PFSK-1 (cell line): ENCODE measurements at regions not wholly inside any gene's neighbourhood (a gene's known extent, or its start where the extent isn't known, plus 50 kb on each side); places are given as distances from the start of the nearest gene placed in this dataset.

Experiments used
- FOXP2 ChIP-seq: optimal IDR thresholded peaks from 2 replicates; pipeline ENCODE3; 2011; ENCODE audit warnings: borderline replicate concordance, control low read depth, inconsistent platforms; ENCODE audit not compliant: insufficient read depth; ENCODE audit errors: extremely low read length, extremely low read depth
- POLR2AphosphoS5 ChIP-seq: IDR thresholded peaks from 2 replicates; pipeline ENCODE4 v1.6.1; 2012; ENCODE audit warnings: low read depth, mild to moderate bottlenecking, control low read depth, low read length, moderate library complexity
- SIN3A ChIP-seq: IDR thresholded peaks from 2 replicates; pipeline ENCODE4 v1.6.1; 2012; ENCODE audit warnings: mild to moderate bottlenecking, low read length, moderate library complexity, borderline replicate concordance; ENCODE audit not compliant: insufficient read depth
- TAF1 ChIP-seq: IDR thresholded peaks from 2 replicates; pipeline ENCODE4 v1.6.1; 2012; ENCODE audit warnings: low read length, control low read depth, borderline replicate concordance; ENCODE audit not compliant: insufficient read depth
- TF ChIP-seq, protein P1 (sequence below), 2 experiments: IDR thresholded peaks; 2 replicates each; pipeline versions ENCODE4 v1.6.1 to v1.8.0; 2011 to 2012; ENCODE audit warnings: low read depth in 2 of 2, low read length in 2 of 2, control low read depth in 1 of 2, inconsistent platforms in 1 of 2, mild to moderate bottlenecking in 1 of 2, moderate library complexity in 1 of 2; ENCODE audit not compliant: insufficient read depth in 1 of 2

GRCh38 chr5:29161399-29162291 is 2031.8 kb upstream of the CDH6 start:
- TF ChIP-seq SIN3A (no peak), TAF1 (no peak), FOXP2 (no peak), POLR2AphosphoS5 (no peak)
- TF ChIP-seq, protein P1, sequence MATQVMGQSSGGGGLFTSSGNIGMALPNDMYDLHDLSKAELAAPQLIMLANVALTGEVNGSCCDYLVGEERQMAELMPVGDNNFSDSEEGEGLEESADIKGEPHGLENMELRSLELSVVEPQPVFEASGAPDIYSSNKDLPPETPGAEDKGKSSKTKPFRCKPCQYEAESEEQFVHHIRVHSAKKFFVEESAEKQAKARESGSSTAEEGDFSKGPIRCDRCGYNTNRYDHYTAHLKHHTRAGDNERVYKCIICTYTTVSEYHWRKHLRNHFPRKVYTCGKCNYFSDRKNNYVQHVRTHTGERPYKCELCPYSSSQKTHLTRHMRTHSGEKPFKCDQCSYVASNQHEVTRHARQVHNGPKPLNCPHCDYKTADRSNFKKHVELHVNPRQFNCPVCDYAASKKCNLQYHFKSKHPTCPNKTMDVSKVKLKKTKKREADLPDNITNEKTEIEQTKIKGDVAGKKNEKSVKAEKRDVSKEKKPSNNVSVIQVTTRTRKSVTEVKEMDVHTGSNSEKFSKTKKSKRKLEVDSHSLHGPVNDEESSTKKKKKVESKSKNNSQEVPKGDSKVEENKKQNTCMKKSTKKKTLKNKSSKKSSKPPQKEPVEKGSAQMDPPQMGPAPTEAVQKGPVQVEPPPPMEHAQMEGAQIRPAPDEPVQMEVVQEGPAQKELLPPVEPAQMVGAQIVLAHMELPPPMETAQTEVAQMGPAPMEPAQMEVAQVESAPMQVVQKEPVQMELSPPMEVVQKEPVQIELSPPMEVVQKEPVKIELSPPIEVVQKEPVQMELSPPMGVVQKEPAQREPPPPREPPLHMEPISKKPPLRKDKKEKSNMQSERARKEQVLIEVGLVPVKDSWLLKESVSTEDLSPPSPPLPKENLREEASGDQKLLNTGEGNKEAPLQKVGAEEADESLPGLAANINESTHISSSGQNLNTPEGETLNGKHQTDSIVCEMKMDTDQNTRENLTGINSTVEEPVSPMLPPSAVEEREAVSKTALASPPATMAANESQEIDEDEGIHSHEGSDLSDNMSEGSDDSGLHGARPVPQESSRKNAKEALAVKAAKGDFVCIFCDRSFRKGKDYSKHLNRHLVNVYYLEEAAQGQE (IDR thresholded peaks at IDR 0.05; ENCODE audit: insufficient read depth in 1 of 2, low read depth in 2 of 2, low read length in 2 of 2) = no peak

DNA sequence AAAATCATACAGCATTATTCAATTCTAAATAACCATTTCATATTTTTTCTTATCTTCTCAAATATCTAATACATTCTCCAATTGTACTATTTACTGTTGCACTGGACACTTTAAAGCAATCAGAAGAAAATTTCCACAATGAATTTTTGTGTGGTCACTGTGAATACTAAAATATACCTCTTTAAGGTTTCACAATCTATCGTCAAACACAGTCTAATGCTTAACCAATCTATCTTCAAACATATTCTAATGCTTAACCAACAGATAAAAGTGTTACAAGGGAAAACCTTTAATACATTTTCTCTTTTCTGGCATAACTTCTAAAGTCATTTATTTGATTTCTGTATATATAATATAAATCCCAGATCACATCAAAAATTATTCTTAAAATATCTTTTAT is 2035.5 kb upstream of the CDH6 start:
- no peak for TF ChIP-seq SIN3A
- TF ChIP-seq TAF1 = no peak
- no peak for TF ChIP-seq POLR2AphosphoS5
- TF ChIP-seq, protein P1 (IDR thresholded peaks at IDR 0.05; ENCODE audit: insufficient read depth in 1 of 2, low read depth in 2 of 2, low read length in 2 of 2) = no peak
- no peak for TF ChIP-seq FOXP2

DNA sequence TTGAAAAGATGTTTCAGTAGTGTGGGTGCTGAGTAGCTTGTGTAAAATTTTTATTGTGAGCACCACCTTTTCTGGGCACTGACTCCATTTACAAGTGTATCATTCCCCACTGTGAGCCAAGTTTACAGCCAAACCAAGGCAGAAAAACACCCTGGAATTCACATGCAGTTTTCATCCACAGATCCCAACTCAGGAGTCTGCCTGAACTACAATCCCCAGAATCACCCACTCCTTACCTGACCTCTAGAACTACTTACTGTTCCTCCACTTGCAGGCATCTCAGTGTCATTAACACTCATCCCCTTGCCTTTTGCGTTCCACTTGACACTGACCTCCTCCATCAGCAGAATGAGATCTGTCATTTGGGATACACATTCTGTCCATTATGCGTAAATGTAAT is 2042.6 kb upstream of the CDH6 start:
- TF ChIP-seq POLR2AphosphoS5 (no peak), TAF1 (no peak), FOXP2 (no peak), SIN3A (no peak)
- TF ChIP-seq, protein P1 (IDR thresholded peaks at IDR 0.05; ENCODE audit: insufficient read depth in 1 of 2, low read depth in 2 of 2, low read length in 2 of 2) = no peak

DNA sequence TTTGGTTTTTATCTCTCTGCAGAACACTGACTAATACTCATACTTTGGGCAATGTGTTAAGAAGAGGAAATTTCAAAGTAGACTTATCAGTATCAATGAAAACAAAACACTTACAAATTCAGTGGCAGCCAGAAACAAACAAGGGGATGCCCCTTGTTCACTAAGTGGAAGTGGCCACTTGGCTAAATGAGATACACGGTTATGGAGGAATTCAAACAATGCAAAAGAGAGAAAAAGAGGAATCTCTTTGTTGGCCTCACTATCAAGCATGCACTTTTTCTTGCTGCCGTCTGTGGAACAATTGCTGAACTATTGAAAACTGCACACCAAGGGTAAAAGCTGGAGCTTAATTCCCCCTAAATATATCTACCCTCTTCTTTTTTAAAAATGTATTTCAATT is 2044.9 kb upstream of the CDH6 start:
- TF ChIP-seq SIN3A (no peak), POLR2AphosphoS5 (no peak), FOXP2 (no peak), TAF1 (no peak)
- TF ChIP-seq, protein P1 (IDR thresholded peaks at IDR 0.05; ENCODE audit: insufficient read depth in 1 of 2, low read depth in 2 of 2, low read length in 2 of 2) = no peak
